ENCODE measurements at regions not wholly inside any gene's neighbourhood (a gene's known extent, or its start where the extent isn't known, plus 50 kb on each side); places are given as distances from the start of the nearest gene placed in this dataset.

DNA sequence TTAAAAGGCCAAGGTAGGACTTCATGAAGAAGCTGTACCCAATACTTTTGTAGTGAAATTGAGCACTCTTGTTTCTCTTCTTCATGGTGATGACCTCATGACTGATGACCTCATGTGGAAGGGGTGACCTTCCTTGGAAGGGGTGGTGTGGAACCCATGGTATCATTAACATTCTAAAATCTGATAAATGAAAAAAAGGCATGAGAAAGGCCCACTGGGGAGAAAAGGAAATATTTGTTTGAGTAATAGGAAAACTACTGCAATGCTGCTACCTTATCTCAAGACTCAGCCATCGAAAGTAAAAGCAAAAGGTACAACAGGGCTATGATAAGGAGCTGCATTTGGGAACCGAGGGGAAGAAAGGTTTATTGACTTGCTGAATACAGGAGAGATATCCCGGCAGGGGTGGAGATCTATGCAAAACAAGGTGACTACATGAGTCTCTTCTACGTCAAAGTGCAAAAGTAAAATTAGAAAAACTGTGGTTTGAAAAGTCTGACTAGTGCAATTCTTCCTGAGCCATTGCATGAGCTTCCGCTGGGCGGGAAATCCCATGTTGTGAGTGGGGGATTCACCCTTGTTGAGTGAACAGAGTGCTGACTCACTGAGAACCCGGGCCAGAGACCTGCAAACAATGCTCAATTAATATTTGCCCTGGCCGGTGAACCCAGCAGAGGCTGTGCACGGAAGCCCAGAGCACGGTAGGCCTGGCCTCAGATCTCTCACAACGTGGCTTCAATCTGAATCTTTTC lies 138.9 kb upstream of the RFC3 start:
- TF ChIP-seq CTCF (IDR thresholded peaks at IDR 0.05) (no peak), POLR2A (IDR thresholded peaks at IDR 0.05) (no peak), EP300 (IDR thresholded peaks at IDR 0.05) (no peak)

Measured in ovary (tissue), 3 donors.